ENCODE measurements at regions not wholly inside any gene's neighbourhood (a gene's known extent, or its start where the extent isn't known, plus 50 kb on each side); places are given as distances from the start of the nearest gene placed in this dataset.

DNA sequence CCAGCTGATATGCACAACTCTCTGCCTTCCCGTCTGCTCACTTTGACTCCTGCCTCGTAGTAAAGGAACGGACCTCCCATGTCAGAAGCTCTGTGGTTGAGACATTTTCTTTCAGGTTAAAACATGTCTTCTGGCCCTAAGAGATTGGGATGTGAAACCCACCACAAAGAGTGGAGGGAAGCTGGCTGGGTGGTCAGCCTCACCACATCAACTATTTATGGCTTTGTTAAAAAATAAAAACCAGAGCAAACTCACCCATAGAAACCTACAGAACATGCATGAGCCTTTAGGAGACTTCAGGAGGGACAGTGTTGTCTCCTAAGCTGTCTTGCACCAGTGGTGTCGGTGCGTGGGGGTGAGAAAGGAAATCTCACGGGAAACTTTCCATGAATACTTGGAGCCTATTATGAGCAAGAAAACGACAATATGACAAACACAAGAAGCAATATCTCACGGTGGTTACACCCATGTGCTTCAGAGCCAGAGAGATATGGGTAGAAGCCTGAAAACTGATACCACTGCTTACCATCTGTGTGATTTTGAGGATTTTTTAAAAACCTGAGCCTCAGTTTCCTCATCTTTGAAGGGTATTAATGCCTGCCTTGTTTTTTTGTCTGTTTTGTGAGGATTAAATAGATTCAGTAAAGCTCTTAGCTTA, 61.7 kb upstream of the XYLT1 start:
- Histone ChIP-seq H3K27ac (ENCODE audit: low read length) (no peak overlapping the region), H3K4me1 (ENCODE audit: control insufficient read depth in 1 of 2, insufficient read depth in 2 of 2, low read length in 2 of 2) (no peaks in the 10 kb centered on the region), H3K4me3 (ENCODE audit: low read depth in 1 of 2, low read length in 2 of 2) (no peak overlapping the region), H3K27me3 (ENCODE audit: low read depth, low read length) (no peaks in the 10 kb centered on the region), H3K9me3 (ENCODE audit: control insufficient read depth in 1 of 2, low read length in 2 of 2) (peaks cover 0 to 8% of the 10 kb centered on the region in 2 donors), H3K36me3 (ENCODE audit: control insufficient read depth in 1 of 2, insufficient read depth in 2 of 2, low read length in 2 of 2) (no peaks in the 10 kb centered on the region)

- no peak overlapping the region for H3K27ac ChIP-seq (ENCODE audit: low read length)
- H3K27me3 ChIP-seq (ENCODE audit: low read depth, low read length), result no peaks in the 10 kb centered on the region
- H3K9me3 ChIP-seq (ENCODE audit: control insufficient read depth in 1 of 2, low read length in 2 of 2), result peaks cover 0 to 8% of the 10 kb centered on the region in 2 donors
- H3K36me3 ChIP-seq (ENCODE audit: control insufficient read depth in 1 of 2, insufficient read depth in 2 of 2, low read length in 2 of 2), result no peaks in the 10 kb centered on the region
- H3K4me1 ChIP-seq (ENCODE audit: control insufficient read depth in 1 of 2, insufficient read depth in 2 of 2, low read length in 2 of 2), result no peaks in the 10 kb centered on the region
- H3K4me3 ChIP-seq (ENCODE audit: low read depth in 1 of 2, low read length in 2 of 2), result no peak overlapping the region
Observed at GRCh38 chr16:17529982-17530760, 59.4 kb upstream of the XYLT1 start.

- no peak overlapping the region for H3K4me3 ChIP-seq (ENCODE audit: low read depth in 1 of 2, low read length in 2 of 2)
- no peaks in the 10 kb centered on the region for H3K4me1 ChIP-seq (ENCODE audit: control insufficient read depth in 1 of 2, insufficient read depth in 2 of 2, low read length in 2 of 2)
- H3K27me3 ChIP-seq (ENCODE audit: low read depth, low read length), result no peaks in the 10 kb centered on the region
- peaks cover 0 to 8% of the 10 kb centered on the region in 2 donors for H3K9me3 ChIP-seq (ENCODE audit: control insufficient read depth in 1 of 2, low read length in 2 of 2)
- H3K27ac ChIP-seq (ENCODE audit: low read length), result no peak overlapping the region
- no peaks in the 10 kb centered on the region for H3K36me3 ChIP-seq (ENCODE audit: control insufficient read depth in 1 of 2, insufficient read depth in 2 of 2, low read length in 2 of 2)
Observed at GRCh38 chr16:17526956-17527937, 56.5 kb upstream of the XYLT1 start.

GRCh38 chr16:17524656-17525055, 53.9 kb upstream of the XYLT1 start:
- no peak overlapping the region for H3K4me3 ChIP-seq (ENCODE audit: low read depth in 1 of 2, low read length in 2 of 2)
- H3K4me1 ChIP-seq (ENCODE audit: control insufficient read depth in 1 of 2, insufficient read depth in 2 of 2, low read length in 2 of 2), result no peaks in the 10 kb centered on the region
- no peaks in the 10 kb centered on the region for H3K36me3 ChIP-seq (ENCODE audit: control insufficient read depth in 1 of 2, insufficient read depth in 2 of 2, low read length in 2 of 2)
- no peaks in the 10 kb centered on the region for H3K9me3 ChIP-seq (ENCODE audit: control insufficient read depth in 1 of 2, low read length in 2 of 2)
- H3K27me3 ChIP-seq (ENCODE audit: low read depth, low read length), result no peaks in the 10 kb centered on the region
- H3K27ac ChIP-seq (ENCODE audit: low read length), result no peak overlapping the region

GRCh38 chr16:17520561-17520960, 49.8 kb upstream of the XYLT1 start:
- Histone ChIP-seq H3K9me3 (ENCODE audit: control insufficient read depth in 1 of 2, low read length in 2 of 2) (no peaks in the 10 kb centered on the region), H3K27ac (ENCODE audit: low read length) (no peak overlapping the region), H3K36me3 (ENCODE audit: control insufficient read depth in 1 of 2, insufficient read depth in 2 of 2, low read length in 2 of 2) (no peaks in the 10 kb centered on the region), H3K4me1 (ENCODE audit: control insufficient read depth in 1 of 2, insufficient read depth in 2 of 2, low read length in 2 of 2) (no peaks in the 10 kb centered on the region), H3K27me3 (ENCODE audit: low read depth, low read length) (no peaks in the 10 kb centered on the region), H3K4me3 (ENCODE audit: low read depth in 1 of 2, low read length in 2 of 2) (no peak overlapping the region)
